SK-N-SH (cell line): ENCODE measurements at regions not wholly inside any gene's neighbourhood (a gene's known extent, or its start where the extent isn't known, plus 50 kb on each side); places are given as distances from the start of the nearest gene placed in this dataset.

Source experiments
- EZH2phosphoT487 ChIP-seq: fragments of 200-600 bp; sonication (generic); IDR thresholded peaks from 2 replicates; pipeline ENCODE4 v1.6.1; 2017; ENCODE audit warnings: low read depth, mixed run types, mild to moderate bottlenecking, antibody characterized with exemption, moderate library complexity, borderline replicate concordance
- TCF12 ChIP-seq: IDR thresholded peaks from 2 replicates; pipeline ENCODE4 v1.4.0; 2012
- TF ChIP-seq, protein P1 (sequence below): fragments of 200-600 bp; sonication (generic); IDR thresholded peaks from 2 replicates; pipeline ENCODE4 v1.6.1; 2017; ENCODE audit warnings: antibody characterized with exemption, mild to moderate bottlenecking, moderate library complexity

DNA sequence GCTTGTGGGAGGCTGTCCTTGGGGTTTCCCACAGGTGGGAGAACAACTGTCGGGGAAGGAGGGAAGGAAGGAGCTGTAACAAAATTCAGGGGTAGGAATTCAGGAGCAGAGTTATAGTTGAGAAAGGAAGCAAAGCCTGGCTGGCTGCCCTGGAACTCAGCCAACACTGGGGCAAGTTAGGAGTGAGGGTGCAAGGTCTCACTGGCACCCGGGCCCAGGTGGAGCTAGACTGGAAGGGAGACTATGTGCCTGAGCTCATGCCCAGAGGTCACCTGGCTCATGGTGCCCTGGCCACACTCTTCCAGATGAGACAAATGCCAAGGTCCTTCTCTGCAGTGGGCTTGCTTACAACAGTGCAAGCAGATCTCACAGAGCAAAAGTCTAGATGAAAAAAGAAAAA lies 75.6 kb upstream of the ARHGAP28 start:
- TF ChIP-seq, protein P1, sequence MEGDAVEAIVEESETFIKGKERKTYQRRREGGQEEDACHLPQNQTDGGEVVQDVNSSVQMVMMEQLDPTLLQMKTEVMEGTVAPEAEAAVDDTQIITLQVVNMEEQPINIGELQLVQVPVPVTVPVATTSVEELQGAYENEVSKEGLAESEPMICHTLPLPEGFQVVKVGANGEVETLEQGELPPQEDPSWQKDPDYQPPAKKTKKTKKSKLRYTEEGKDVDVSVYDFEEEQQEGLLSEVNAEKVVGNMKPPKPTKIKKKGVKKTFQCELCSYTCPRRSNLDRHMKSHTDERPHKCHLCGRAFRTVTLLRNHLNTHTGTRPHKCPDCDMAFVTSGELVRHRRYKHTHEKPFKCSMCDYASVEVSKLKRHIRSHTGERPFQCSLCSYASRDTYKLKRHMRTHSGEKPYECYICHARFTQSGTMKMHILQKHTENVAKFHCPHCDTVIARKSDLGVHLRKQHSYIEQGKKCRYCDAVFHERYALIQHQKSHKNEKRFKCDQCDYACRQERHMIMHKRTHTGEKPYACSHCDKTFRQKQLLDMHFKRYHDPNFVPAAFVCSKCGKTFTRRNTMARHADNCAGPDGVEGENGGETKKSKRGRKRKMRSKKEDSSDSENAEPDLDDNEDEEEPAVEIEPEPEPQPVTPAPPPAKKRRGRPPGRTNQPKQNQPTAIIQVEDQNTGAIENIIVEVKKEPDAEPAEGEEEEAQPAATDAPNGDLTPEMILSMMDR: no peak
- no peak for TF ChIP-seq EZH2phosphoT487
- no peak for TF ChIP-seq TCF12
